Psoas muscle (tissue), 7 donors: ENCODE measurements at regions not wholly inside any gene's neighbourhood (a gene's known extent, or its start where the extent isn't known, plus 50 kb on each side); places are given as distances from the start of the nearest gene placed in this dataset.

Experiments used
- ATAC-seq, 4 donors: fragments of 200-7000 bp; cut with Tn5 transposase; one replicate each; pipeline ENCODE4 v1.9.1; 2020; ENCODE audit warnings: moderate library complexity in 3 of 4, mild to moderate bottlenecking in 2 of 4
- DNase-seq, 2 donors: peaks; one replicate each; pipeline ENCODE4 v3.0.0-alpha.2; 2020
- H3K27ac ChIP-seq: fragments of 200-600 bp; one replicate; pipeline ENCODE4 v1.8.0; 2022
- H3K27me3 ChIP-seq, 3 donors: fragments of 200-600 bp in 1 of 3; one replicate each; pipeline versions ENCODE4 v1.6.1 to v1.8.0; 2013 to 2022; ENCODE audit warnings: low read length in 2 of 3, mild to moderate bottlenecking in 2 of 3, moderate library complexity in 1 of 3; ENCODE audit not compliant: insufficient read depth in 3 of 3
- H3K36me3 ChIP-seq, 2 donors: fragments of 200-600 bp in 1 of 2; one replicate each; pipeline versions ENCODE4 v1.6.1 to v1.8.0; 2013 to 2022; ENCODE audit warnings: low read depth in 1 of 2, mild to moderate bottlenecking in 1 of 2, moderate library complexity in 1 of 2; ENCODE audit not compliant: insufficient read depth in 1 of 2
- H3K4me1 ChIP-seq: fragments of 200-600 bp; one replicate; pipeline ENCODE4 v1.8.0; 2022
- H3K4me3 ChIP-seq: fragments of 200-600 bp; one replicate; pipeline ENCODE4 v1.8.0; 2022; ENCODE audit warnings: mild to moderate bottlenecking
- H3K9me3 ChIP-seq: fragments of 200-600 bp; one replicate; pipeline ENCODE4 v1.8.0; 2022
- WGBS, 3 donors: extraction: QIAGEN DNeasy Blood & Tissue Kit; methylation state at CpG; one replicate each; pipeline versions ENCODE4 v1.1.6 to v1.1.7; 2013; 5-methylcytosine and 5-hydroxymethylcytosine counted together
- intact Hi-C, 2 donors: fragments of 100-400 bp; cut with DNase I; formaldehyde crosslinking; loops; one replicate each; pipeline versions ENCODE4 v1.11.0 to v1.14.2; 2022
- TF ChIP-seq, protein P1 (sequence below): fragments of 200-600 bp; IDR thresholded peaks from one replicate; pipeline ENCODE4 v1.8.0; 2022; ENCODE audit warnings: antibody characterized with exemption
- donor health status: healthy with polysubstance abuse.
- donor health status: DM: no; HTN: no; CAD: no; lungs with moderate emphysema.
- donor health status: Bipolar disorder and iron deficiency.
- donor health status: healthy.
- donor health status: DM: yes; HTN: yes; CAD: no.
- donor health status: DM: no; HTN: no; CAD: no.
- donor health status: DM: yes; HTN: yes; CAD: no.

- Histone ChIP-seq H3K27me3 (no peaks in the 10 kb centered on the region), H3K27ac (no peak overlapping the region), H3K4me1 (no peaks in the 10 kb centered on the region), H3K4me3 (no peak overlapping the region), H3K36me3 (no peaks in the 10 kb centered on the region), H3K9me3 (no peaks in the 10 kb centered on the region)
- 18 to 37% (median 21%) methylated on average over 4 of the region's 4 CpGs for WGBS, 3 donors
- TF ChIP-seq, protein P1, sequence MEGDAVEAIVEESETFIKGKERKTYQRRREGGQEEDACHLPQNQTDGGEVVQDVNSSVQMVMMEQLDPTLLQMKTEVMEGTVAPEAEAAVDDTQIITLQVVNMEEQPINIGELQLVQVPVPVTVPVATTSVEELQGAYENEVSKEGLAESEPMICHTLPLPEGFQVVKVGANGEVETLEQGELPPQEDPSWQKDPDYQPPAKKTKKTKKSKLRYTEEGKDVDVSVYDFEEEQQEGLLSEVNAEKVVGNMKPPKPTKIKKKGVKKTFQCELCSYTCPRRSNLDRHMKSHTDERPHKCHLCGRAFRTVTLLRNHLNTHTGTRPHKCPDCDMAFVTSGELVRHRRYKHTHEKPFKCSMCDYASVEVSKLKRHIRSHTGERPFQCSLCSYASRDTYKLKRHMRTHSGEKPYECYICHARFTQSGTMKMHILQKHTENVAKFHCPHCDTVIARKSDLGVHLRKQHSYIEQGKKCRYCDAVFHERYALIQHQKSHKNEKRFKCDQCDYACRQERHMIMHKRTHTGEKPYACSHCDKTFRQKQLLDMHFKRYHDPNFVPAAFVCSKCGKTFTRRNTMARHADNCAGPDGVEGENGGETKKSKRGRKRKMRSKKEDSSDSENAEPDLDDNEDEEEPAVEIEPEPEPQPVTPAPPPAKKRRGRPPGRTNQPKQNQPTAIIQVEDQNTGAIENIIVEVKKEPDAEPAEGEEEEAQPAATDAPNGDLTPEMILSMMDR = no peak
- intact Hi-C loops = no loop called here
- DNase-seq = no peak
- ATAC-seq = no peak
Measured at GRCh38 chr14:35940291-35940690, 114.2 kb downstream of the BRMS1L start.

GRCh38 chr14:35938770-35939169 is 112.6 kb downstream of the BRMS1L start:
- ATAC-seq = no peak
- no peaks in the 10 kb centered on the region for H3K9me3 ChIP-seq
- intact Hi-C loops = no loop called here
- no peaks in the 10 kb centered on the region for H3K27me3 ChIP-seq
- TF ChIP-seq, protein P1 = no peak
- H3K36me3 ChIP-seq = no peaks in the 10 kb centered on the region
- DNase-seq = no peak
- H3K4me1 ChIP-seq = no peaks in the 10 kb centered on the region
- H3K27ac ChIP-seq = no peak overlapping the region
- no peak overlapping the region for H3K4me3 ChIP-seq
- 74 to 83% (median 81%) methylated on average over 2 of the region's 2 CpGs for WGBS, 3 donors

- no peaks in the 10 kb centered on the region for H3K9me3 ChIP-seq
- intact Hi-C loops = no loop called here
- no peak overlapping the region for H3K4me3 ChIP-seq
- ATAC-seq (no peak), DNase-seq (no peak)
- H3K4me1 ChIP-seq = no peaks in the 10 kb centered on the region
- no peaks in the 10 kb centered on the region for H3K27me3 ChIP-seq
- no peaks in the 10 kb centered on the region for H3K36me3 ChIP-seq
- TF ChIP-seq, protein P1 = no peak
- WGBS, 3 donors = 54 to 66% (median 61%) methylated on average over 2 of the region's 2 CpGs
- no peak overlapping the region for H3K27ac ChIP-seq
Measured at GRCh38 chr14:35934499-35934898, 108.4 kb downstream of the BRMS1L start.

DNA sequence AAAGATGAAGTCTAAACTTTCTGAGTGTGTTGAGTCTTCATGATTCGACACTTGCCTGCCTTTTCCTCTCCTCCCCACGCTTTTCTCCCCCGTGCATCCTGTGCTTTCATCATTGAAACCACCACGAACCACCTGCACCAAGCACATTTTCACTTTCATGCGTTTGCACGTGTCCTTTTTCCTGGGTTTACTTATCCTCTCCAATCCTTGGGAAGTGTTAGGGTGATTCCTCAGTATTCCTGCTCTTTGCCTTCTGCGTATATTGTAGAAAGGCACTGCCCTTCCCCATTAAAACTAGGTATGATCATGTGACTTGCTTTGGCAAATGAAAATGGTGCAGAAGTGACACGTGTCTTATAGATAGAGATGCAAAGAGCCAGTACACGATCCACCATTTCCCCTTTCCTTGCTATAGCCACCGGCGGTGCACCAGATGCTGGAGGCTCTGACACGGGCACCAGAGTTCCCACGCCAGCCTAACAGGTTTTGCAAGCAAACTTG is 106.6 kb downstream of the BRMS1L start:
- Histone ChIP-seq H3K27ac (no peak overlapping the region), H3K9me3 (no peaks in the 10 kb centered on the region), H3K4me3 (no peak overlapping the region), H3K36me3 (no peaks in the 10 kb centered on the region), H3K27me3 (no peaks in the 10 kb centered on the region), H3K4me1 (no peaks in the 10 kb centered on the region)
- intact Hi-C loops = no loop called here
- TF ChIP-seq, protein P1 = no peak
- DNase-seq (no peak), ATAC-seq (no peak)
- 68 to 71% (median 70%) methylated on average over 13 of the region's 13 CpGs for WGBS, 3 donors

GRCh38 chr14:35932136-35932535 is 106.0 kb downstream of the BRMS1L start:
- no peaks in the 10 kb centered on the region for H3K9me3 ChIP-seq

More at GRCh38 chr14:35932136-35932535, 106.0 kb downstream of the BRMS1L start:
- Histone ChIP-seq H3K4me1 (no peaks in the 10 kb centered on the region), H3K4me3 (no peak overlapping the region), H3K27ac (no peak overlapping the region), H3K36me3 (no peaks in the 10 kb centered on the region), H3K27me3 (no peaks in the 10 kb centered on the region)
- intact Hi-C loops = no loop called here
- ATAC-seq (no peak), DNase-seq (no peak)
- TF ChIP-seq, protein P1 = no peak
